Neural cell (in vitro differentiated cells): ENCODE measurements at regions not wholly inside any gene's neighbourhood (a gene's known extent, or its start where the extent isn't known, plus 50 kb on each side); places are given as distances from the start of the nearest gene placed in this dataset.

Experiments used
- REST ChIP-seq: IDR thresholded peaks from 2 replicates; pipeline ENCODE4 v1.6.1; 2012; ENCODE audit warnings: borderline replicate concordance
- TF ChIP-seq, protein P1 (sequence below): fragments of 450-650 bp; IDR thresholded peaks from 2 replicates; pipeline ENCODE4 v1.5.1; 2014; ENCODE audit warnings: antibody characterized with exemption, mild to moderate bottlenecking, moderate library complexity; ENCODE audit not compliant: poor library complexity, severe bottlenecking

- no peak for TF ChIP-seq REST
- TF ChIP-seq, protein P1, sequence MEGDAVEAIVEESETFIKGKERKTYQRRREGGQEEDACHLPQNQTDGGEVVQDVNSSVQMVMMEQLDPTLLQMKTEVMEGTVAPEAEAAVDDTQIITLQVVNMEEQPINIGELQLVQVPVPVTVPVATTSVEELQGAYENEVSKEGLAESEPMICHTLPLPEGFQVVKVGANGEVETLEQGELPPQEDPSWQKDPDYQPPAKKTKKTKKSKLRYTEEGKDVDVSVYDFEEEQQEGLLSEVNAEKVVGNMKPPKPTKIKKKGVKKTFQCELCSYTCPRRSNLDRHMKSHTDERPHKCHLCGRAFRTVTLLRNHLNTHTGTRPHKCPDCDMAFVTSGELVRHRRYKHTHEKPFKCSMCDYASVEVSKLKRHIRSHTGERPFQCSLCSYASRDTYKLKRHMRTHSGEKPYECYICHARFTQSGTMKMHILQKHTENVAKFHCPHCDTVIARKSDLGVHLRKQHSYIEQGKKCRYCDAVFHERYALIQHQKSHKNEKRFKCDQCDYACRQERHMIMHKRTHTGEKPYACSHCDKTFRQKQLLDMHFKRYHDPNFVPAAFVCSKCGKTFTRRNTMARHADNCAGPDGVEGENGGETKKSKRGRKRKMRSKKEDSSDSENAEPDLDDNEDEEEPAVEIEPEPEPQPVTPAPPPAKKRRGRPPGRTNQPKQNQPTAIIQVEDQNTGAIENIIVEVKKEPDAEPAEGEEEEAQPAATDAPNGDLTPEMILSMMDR: no peak
Observed at GRCh38 chr18:71541643-71542042, 1002.5 kb downstream of the CBLN2 start.
